Gastroesophageal sphincter (tissue), 3 donors: ENCODE measurements at regions not wholly inside any gene's neighbourhood (a gene's known extent, or its start where the extent isn't known, plus 50 kb on each side); places are given as distances from the start of the nearest gene placed in this dataset.

Source experiments
- CTCF ChIP-seq, 4 experiments: fragments of 200-600 bp in 2 of 4; fragments of 450-650 bp in 2 of 4; sonication (generic) in 1 of 4; IDR thresholded peaks; one replicate each; pipeline ENCODE4 v1.5.1; 2017 to 2019; ENCODE audit warnings: antibody characterized with exemption in 4 of 4, mild to moderate bottlenecking in 2 of 4, moderate library complexity in 2 of 4
- EP300 ChIP-seq: sonication (generic); formaldehyde crosslinking; IDR thresholded peaks from one replicate; pipeline ENCODE4 v1.6.1; 2017; ENCODE audit warnings: antibody characterized with exemption, mild to moderate bottlenecking

GRCh38 chr6:8526624-8527023 lies 91.3 kb upstream of the SLC35B3 start:
- TF ChIP-seq CTCF (IDR thresholded peaks at IDR 0.05) (no peak), EP300 (no peak)
